Cardiac muscle cell (in vitro differentiated cells and primary cell): ENCODE measurements at regions not wholly inside any gene's neighbourhood (a gene's known extent, or its start where the extent isn't known, plus 50 kb on each side); places are given as distances from the start of the nearest gene placed in this dataset.

Experiments used
- DNase-seq, 2 donors: peaks; one replicate each; pipeline versions ENCODE4 v3.0.0 to v3.0.0-alpha.2; 2010 to 2017; ENCODE audit warnings: low read depth in 1 of 2, low spot score in 1 of 2
- H3K27ac ChIP-seq: fragments of 200-600 bp; sonication (generic); 2 replicates; pipeline ENCODE4 v1.5.1; 2016
- H3K27me3 ChIP-seq: fragments of 200-600 bp; sonication (generic); 2 replicates; pipeline ENCODE4 v1.6.0; 2016; ENCODE audit warnings: control low read depth
- H3K36me3 ChIP-seq: fragments of 200-600 bp; sonication (generic); 2 replicates; pipeline ENCODE4 v1.5.1; 2016; ENCODE audit warnings: control low read depth
- H3K4me1 ChIP-seq: fragments of 200-600 bp; sonication (generic); 2 replicates; pipeline ENCODE4 v1.8.1; 2017; ENCODE audit warnings: low read depth, mild to moderate bottlenecking, mixed run types
- H3K4me3 ChIP-seq: fragments of 200-600 bp; sonication (generic); 2 replicates; pipeline ENCODE4 v1.5.1; 2016; ENCODE audit warnings: mild to moderate bottlenecking
- H3K9me3 ChIP-seq: fragments of 200-600 bp; sonication (generic); 2 replicates; pipeline ENCODE4 v1.5.1; 2017; ENCODE audit warnings: low read depth, mild to moderate bottlenecking, control low read depth
- CTCF ChIP-seq: IDR thresholded peaks from 2 replicates; pipeline ENCODE4 v1.5.1; 2012; ENCODE audit warnings: low read depth, mild to moderate bottlenecking, low read length

DNA sequence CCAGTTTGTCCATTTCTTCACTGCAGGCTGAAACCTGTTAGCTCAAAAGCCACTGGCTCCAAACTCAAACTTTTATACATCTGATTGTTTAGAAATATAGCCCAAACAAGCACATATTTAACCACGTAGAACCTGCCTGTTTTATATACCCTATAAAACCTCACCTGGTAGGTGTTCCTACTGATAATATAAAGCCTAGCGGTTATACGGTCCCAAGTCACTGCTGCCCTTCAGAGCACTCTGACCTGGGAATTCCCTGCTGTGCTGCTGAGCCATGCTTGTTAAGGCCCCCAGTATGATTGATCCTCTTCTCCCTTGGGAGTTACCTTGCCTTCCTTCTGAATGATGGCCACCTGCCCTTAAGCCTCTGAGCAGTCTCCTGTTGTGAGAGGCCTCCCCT, 432.8 kb upstream of the LCORL start:
- Histone ChIP-seq H3K4me3 (no peak overlapping the region), H3K36me3 (no peaks in the 10 kb centered on the region), H3K27me3 (no peaks in the 10 kb centered on the region), H3K4me1 (no peaks in the 10 kb centered on the region), H3K9me3 (no peaks in the 10 kb centered on the region), H3K27ac (no peak overlapping the region)
- TF ChIP-seq CTCF, result no peak
- DNase-seq, result no peak

DNA sequence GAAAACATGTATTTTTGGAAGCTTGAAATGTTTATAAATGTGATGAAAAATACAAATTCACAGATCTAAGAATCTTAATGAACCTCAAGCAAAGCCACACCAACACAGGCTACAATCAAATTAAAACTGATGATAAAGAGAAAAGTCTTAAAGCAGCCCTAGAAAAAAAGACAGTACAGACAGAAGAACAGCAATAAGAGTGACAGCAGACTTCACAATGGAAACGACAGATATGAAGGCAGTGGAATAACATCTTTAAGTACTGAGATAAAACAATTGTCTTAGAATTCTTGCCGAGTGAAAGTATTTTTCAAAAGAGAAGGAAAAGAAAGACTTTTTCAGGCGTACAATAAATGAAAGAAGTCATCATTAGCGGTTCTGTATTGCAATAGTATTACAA, 423.6 kb upstream of the LCORL start:
- DNase-seq, result no peak
- H3K27me3 ChIP-seq, result no peaks in the 10 kb centered on the region
- no peaks in the 10 kb centered on the region for H3K9me3 ChIP-seq
- no peaks in the 10 kb centered on the region for H3K4me1 ChIP-seq
- H3K4me3 ChIP-seq, result no peak overlapping the region
- H3K36me3 ChIP-seq, result no peaks in the 10 kb centered on the region
- TF ChIP-seq CTCF, result no peak
- H3K27ac ChIP-seq, result no peak overlapping the region

GRCh38 chr4:18444206-18444605, 422.7 kb upstream of the LCORL start:
- no peak for DNase-seq
- Histone ChIP-seq H3K9me3 (no peaks in the 10 kb centered on the region), H3K27ac (no peak overlapping the region), H3K27me3 (no peaks in the 10 kb centered on the region), H3K4me3 (no peak overlapping the region), H3K4me1 (no peaks in the 10 kb centered on the region), H3K36me3 (no peaks in the 10 kb centered on the region)
- TF ChIP-seq CTCF, result no peak

DNA sequence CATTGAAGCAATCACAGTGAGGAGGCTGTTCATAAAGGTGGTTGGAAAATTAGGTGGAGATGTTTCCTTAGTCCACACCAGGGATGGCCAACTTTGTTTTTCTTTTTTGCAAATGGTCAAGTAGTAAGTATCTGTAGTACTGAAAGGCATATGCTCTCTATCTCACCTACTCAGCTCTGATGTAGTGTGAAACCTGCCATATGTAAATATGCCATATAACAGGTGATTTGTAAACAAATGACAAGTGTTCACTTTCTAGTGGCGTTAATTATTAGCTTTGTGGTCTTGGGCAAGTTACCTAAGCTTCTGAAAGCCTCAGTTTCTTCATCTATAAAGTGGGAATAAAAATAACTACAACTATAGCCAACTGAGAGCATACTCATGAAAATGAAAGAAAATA, 421.4 kb upstream of the LCORL start:
- Histone ChIP-seq H3K36me3 (no peaks in the 10 kb centered on the region), H3K4me1 (no peaks in the 10 kb centered on the region), H3K4me3 (no peak overlapping the region), H3K9me3 (no peaks in the 10 kb centered on the region), H3K27me3 (no peaks in the 10 kb centered on the region), H3K27ac (no peak overlapping the region)
- no peak for DNase-seq
- no peak for TF ChIP-seq CTCF

DNA sequence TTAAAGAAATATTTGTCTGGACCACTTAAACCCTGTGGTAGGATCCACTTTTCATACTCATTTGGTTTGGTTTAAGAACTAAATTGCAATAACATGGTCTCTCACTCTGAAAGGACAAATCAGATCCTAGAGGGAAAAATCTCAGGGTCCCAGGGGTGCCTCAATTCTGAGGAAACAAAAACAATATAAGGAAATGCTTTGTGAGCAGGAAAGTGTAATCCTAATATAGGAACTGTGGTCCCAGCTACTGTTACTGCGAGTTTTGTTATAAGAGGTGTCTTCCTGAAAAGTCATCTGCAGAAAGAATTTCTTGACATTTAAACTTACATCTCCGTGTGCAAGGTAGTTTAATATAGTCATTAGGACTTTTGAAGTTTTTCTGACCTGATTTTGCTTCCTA, 420.1 kb upstream of the LCORL start:
- H3K36me3 ChIP-seq, result no peaks in the 10 kb centered on the region

More for the DNA sequence above, 420.1 kb upstream of the LCORL start:
- Histone ChIP-seq H3K9me3 (no peaks in the 10 kb centered on the region), H3K4me1 (no peaks in the 10 kb centered on the region), H3K27ac (no peak overlapping the region), H3K4me3 (no peak overlapping the region), H3K27me3 (no peaks in the 10 kb centered on the region)
- TF ChIP-seq CTCF, result no peak
- DNase-seq, result no peak
